ENCODE measurements at regions not wholly inside any gene's neighbourhood (a gene's known extent, or its start where the extent isn't known, plus 50 kb on each side); places are given as distances from the start of the nearest gene placed in this dataset.
"Not testable (repeated sequence)": the region's sequence is repeated elsewhere in the genome, so short reads cannot be mapped to it uniquely, and the experiment has no call there.

DNA sequence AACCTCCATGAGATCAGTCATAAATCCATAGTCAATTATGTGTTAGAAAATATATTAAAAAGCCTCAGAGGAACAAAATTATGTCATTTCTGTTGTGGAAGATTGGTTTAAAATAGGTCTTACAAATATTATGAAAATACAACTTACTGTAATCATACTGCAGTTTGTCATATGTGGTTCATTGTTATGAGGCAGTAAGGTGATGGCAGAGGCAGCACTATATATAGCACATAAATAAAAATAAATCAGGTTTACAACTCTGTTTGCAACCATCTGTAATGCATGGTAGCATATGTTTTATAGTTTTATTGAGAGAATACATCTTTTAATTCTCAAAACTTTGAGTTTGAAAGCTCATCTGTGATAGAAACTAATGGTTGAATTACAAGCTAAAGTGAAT is 651.4 kb downstream of the PCDH11X start:
- DNase-seq (ENCODE audit: low read depth, low spot score); in situ Hi-C loops (cut with HindIII; ENCODE audit: low pct_unique_long_range_greater_than_20kb, low sequenced_read_pairs): not testable (repeated sequence)

GRCh38 chrX:92460539-92460938 is 681.4 kb downstream of the PCDH11X start:
- peak; percentile 10 for DNase-seq (ENCODE audit: low read depth, low spot score)
- in situ Hi-C loops (cut with HindIII; ENCODE audit: low pct_unique_long_range_greater_than_20kb, low sequenced_read_pairs), result not testable (repeated sequence)

DNA sequence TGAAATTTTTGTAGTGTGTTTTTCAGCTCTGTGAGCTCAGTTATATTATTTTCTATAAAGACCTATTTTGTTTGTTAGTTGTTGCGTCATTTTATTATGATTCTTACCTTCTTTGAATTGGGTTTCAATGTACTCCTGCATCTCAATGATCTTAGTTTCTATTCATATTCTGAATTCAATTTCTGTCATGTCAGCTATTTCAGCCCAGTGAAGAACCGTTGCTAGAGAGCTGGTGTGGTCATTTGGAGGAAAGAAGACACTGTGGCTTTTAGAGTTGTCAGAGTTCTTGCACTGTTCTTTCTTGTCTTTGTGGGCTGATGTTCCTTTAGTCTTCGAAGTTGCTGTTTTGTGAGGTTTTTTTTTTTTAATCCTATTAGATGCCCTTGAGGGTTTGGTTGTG is 701.0 kb downstream of the PCDH11X start:
- in situ Hi-C loops (cut with HindIII; ENCODE audit: low pct_unique_long_range_greater_than_20kb, low sequenced_read_pairs), result not testable (repeated sequence)

GRCh38 chrX:92485487-92485886 is 706.3 kb downstream of the PCDH11X start:
- in situ Hi-C loops (cut with HindIII; ENCODE audit: low pct_unique_long_range_greater_than_20kb, low sequenced_read_pairs); DNase-seq (ENCODE audit: low read depth, low spot score): not testable (repeated sequence)

More for the DNA sequence above, 701.0 kb downstream of the PCDH11X start:
- not testable (repeated sequence) for DNase-seq (ENCODE audit: low read depth, low spot score)

DNA sequence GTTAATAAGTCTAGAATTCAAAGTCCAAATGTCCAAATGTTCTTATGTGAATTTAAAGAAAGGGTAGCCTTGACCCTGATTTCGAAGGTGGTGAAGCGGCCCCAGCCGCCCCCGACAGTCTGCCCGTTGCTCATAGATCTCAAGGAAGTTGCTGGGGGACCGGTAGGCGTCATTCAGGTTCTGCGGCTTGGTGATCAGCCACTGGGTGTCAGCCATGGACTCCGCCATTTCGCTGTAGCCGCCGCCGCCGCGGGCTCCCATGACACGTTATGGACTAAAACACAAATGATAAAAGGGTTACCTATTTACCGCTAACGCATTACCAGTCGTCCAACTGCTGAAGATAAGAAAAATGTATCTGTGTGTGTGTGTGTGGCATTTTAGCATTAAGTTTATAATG is 736.1 kb downstream of the PCDH11X start:
- peak; percentile 0 for DNase-seq (ENCODE audit: low read depth, low spot score)
- in situ Hi-C loops (cut with HindIII; ENCODE audit: low pct_unique_long_range_greater_than_20kb, low sequenced_read_pairs), result not testable (repeated sequence)

- in situ Hi-C loops (cut with HindIII; ENCODE audit: low pct_unique_long_range_greater_than_20kb, low sequenced_read_pairs); DNase-seq (ENCODE audit: low read depth, low spot score): not testable (repeated sequence)
These were observed 749.8 kb downstream of the PCDH11X start for GRCh38 chrX:92528995-92529394.

- peak; percentile 78 for DNase-seq (ENCODE audit: low read depth, low spot score)
- in situ Hi-C loops (cut with HindIII; ENCODE audit: low pct_unique_long_range_greater_than_20kb, low sequenced_read_pairs), result not testable (repeated sequence)
These were observed 761.3 kb downstream of the PCDH11X start for GRCh38 chrX:92540461-92540860.

DNA sequence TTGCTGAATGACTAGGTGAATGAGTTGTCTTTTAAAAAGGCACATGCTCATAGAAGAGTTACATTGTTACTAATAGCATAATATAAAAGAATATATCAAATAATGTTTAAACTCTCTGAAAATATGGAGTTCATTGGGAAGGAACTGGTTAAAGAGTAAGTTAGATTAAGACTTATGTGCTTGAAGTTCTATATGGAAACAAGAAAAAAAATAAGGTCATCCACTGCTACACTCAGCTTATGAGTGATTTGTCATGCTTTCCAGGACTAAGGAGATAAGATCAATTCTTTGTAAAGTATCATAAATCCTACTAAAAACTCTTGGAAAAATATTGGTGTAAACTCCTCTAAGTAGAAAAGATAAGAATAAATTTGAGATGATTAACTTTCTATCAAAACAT is 779.1 kb downstream of the PCDH11X start:
- DNase-seq (ENCODE audit: low read depth, low spot score); in situ Hi-C loops (cut with HindIII; ENCODE audit: low pct_unique_long_range_greater_than_20kb, low sequenced_read_pairs): not testable (repeated sequence)

DNA sequence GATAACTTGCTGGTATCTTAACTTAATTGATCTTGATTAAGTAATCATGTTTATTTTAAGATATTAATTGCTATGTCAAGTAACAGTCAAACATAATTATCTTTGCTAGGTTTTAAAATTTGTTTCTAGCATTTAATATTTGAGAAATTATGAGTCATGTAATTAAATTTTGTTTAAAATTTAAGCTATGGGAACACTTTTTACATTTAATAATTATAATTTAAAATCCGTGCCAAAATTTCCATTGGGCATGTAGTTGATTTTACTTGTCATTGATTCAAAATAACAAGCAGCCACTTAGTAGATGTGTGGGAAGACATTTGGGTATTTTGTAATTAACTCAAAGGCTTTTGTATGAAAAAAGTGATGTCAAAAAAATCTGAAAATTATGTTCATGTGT is 779.6 kb downstream of the PCDH11X start:
- DNase-seq (ENCODE audit: low read depth, low spot score); in situ Hi-C loops (cut with HindIII; ENCODE audit: low pct_unique_long_range_greater_than_20kb, low sequenced_read_pairs): not testable (repeated sequence)

- in situ Hi-C loops (cut with HindIII; ENCODE audit: low pct_unique_long_range_greater_than_20kb, low sequenced_read_pairs); DNase-seq (ENCODE audit: low read depth, low spot score): not testable (repeated sequence)
These were observed 780.9 kb downstream of the PCDH11X start for GRCh38 chrX:92560083-92560482.

DNA sequence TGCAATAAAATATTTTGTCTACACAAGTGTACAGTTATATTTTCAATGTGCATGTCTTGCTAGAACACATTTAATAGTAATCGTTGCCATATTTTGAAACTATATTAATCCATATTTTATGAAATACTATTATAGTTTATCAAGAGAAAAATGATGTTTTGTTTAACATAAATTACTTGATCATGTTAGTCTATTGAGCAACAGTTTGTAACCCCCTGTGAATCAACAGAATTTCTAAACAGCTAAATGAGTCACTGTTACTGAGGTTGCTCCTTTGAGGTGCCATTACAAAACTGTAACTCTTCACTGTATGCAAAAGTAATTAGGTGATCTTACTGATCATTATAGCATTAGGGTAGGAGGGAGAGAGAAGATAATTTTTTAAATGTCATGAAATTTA is 791.0 kb downstream of the PCDH11X start:
- in situ Hi-C loops (cut with HindIII; ENCODE audit: low pct_unique_long_range_greater_than_20kb, low sequenced_read_pairs); DNase-seq (ENCODE audit: low read depth, low spot score): not testable (repeated sequence)

DNA sequence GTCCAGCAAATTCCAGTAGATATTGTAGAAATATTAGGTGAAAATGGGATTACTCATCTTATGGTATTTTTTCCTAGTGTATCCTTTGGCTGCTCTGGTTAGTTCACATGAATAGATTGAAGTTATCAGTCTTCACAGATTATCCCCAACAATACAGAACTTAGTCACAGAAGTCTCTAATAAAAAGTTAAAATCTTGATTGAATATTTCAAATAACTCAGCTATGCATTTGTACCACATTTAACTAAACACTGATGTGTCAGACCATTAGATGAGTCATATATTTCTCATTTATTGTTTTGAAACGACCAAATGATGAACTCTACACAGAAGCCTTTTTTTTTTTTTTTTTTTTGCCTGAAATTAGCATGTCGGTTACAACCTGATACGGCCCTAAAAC is 807.5 kb downstream of the PCDH11X start:
- not testable (repeated sequence) for DNase-seq (ENCODE audit: low read depth, low spot score)

GRCh38 chrX:92589676-92590075 is 810.5 kb downstream of the PCDH11X start:
- in situ Hi-C loops (cut with HindIII; ENCODE audit: low pct_unique_long_range_greater_than_20kb, low sequenced_read_pairs); DNase-seq (ENCODE audit: low read depth, low spot score): not testable (repeated sequence)

More for the DNA sequence above, 807.5 kb downstream of the PCDH11X start:
- in situ Hi-C loops (cut with HindIII; ENCODE audit: low pct_unique_long_range_greater_than_20kb, low sequenced_read_pairs), result not testable (repeated sequence)

DNA sequence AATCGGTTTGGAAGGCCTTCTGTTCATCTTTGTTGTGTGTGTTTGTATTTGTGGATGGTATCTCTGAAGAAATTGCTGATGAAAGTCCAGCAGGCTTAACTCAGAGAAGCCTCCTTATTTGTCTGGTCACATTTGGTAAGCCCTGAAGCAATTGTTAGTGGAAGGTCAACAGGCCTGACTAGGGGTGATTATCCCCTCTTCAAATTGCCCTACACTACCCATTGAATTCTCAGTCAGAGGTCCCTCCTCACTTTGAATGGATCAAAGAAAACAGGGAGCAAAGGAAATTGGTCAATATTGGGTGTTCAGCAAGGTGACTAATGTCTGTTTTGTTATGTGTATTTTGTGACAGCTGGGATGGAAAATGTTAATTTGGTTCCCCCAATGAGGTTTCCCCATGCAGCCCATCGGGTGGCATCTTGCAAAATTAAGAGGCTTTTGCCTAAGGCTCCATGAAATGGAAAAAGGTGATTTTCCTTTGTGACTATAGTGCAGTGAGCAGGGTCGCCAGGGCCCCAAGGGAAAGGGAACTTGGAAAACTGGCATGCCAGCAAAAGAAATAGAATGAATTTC is 811.6 kb downstream of the PCDH11X start:
- in situ Hi-C loops (cut with HindIII; ENCODE audit: low pct_unique_long_range_greater_than_20kb, low sequenced_read_pairs); DNase-seq (ENCODE audit: low read depth, low spot score): not testable (repeated sequence)

DNA sequence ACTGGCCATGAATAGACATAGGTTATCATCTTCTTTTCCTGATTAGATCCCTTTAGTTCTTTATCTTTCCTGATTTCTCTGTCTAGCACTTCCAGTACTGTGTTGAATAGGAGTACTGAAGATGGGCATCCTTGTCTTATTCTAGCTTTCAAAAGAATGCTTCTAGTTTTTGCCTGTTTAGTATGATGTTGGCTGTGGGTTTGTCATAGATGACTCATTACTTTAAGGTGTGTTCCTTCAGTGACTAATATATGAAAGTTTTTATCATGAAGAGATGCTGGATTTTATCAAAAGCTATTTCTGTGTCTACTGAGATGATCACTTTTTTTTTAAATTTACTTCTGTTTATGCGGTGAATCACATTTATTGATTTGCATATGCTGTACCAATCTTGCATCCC is 832.3 kb downstream of the PCDH11X start:
- in situ Hi-C loops (cut with HindIII; ENCODE audit: low pct_unique_long_range_greater_than_20kb, low sequenced_read_pairs); DNase-seq (ENCODE audit: low read depth, low spot score): not testable (repeated sequence)

- DNase-seq (ENCODE audit: low read depth, low spot score); in situ Hi-C loops (cut with HindIII; ENCODE audit: low pct_unique_long_range_greater_than_20kb, low sequenced_read_pairs): not testable (repeated sequence)
These were observed 847.5 kb downstream of the PCDH11X start for GRCh38 chrX:92626699-92627098.

DNA sequence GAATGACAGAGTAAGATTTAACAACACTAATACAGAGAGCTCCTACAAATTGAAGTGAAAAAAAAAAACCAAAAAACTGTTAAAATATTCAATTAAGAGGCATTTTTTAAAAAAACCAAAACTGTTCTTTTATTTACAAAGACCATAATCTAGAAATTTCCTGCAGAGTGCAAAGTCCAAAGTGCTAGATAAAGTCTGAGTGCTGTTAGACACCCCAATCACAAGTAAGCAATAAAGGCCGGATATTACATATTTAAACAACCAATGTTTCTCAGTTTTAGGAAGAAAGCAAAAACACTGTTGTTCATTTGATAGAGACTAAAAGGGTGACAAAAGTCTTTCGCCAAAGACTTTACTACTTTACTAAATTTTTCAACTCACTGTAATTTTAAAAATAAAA is 878.4 kb downstream of the PCDH11X start:
- in situ Hi-C loops (cut with HindIII; ENCODE audit: low pct_unique_long_range_greater_than_20kb, low sequenced_read_pairs); DNase-seq (ENCODE audit: low read depth, low spot score): not testable (repeated sequence)

DNA sequence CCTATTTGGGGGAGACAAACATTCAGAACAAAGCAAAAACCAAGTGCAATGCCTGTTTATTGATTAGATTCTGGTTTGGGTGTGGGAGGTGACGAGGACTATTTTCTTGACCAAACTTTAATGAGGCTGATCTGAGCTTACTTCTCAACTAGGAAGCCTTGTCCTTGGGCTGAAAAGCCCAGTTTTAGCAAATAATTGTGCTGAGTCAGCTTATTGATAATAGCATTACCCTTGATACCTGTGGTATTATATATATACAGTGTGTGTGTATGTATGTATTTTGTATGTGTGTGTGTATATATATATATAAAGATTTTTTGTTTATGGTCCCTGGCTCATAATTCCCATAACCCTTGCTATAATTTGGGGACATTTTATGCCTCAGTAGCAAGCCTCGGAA is 880.6 kb downstream of the PCDH11X start:
- in situ Hi-C loops (cut with HindIII; ENCODE audit: low pct_unique_long_range_greater_than_20kb, low sequenced_read_pairs); DNase-seq (ENCODE audit: low read depth, low spot score): not testable (repeated sequence)

DNA sequence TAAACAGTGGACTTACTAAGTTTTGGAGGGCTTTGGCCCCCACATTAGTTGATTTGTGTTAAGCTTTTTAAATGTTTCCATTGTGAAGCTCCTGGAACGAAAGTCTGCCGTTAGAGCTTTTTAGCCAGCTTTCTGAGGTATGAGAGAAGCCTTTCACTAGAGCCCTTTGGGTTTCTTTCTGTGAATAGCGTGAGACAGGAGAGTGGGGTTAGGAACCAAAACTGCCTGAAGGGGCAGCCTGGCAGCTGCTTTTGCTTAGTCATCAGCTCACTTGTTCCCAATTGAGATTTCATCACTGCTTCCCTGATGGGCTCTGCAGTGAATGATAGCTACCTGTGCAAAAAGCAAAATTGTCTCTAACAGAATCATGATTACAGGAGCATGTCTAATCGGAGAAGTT is 913.6 kb downstream of the PCDH11X start:
- in situ Hi-C loops (cut with HindIII; ENCODE audit: low pct_unique_long_range_greater_than_20kb, low sequenced_read_pairs), result not testable (repeated sequence)

More for the DNA sequence above, 913.6 kb downstream of the PCDH11X start:
- peak; percentile 22 for DNase-seq (ENCODE audit: low read depth, low spot score)
